Common myeloid progenitor, CD34-positive (primary cell): ENCODE measurements at regions not wholly inside any gene's neighbourhood (a gene's known extent, or its start where the extent isn't known, plus 50 kb on each side); places are given as distances from the start of the nearest gene placed in this dataset.
"Not testable (repeated sequence)": the region's sequence is repeated elsewhere in the genome, so short reads cannot be mapped to it uniquely, and the experiment has no call there.

Experiments used
- CTCF ChIA-PET: fragments of 350-600 bp; sonication (Branson Sonifier 250); formaldehyde crosslinking; loops from one replicate; lab custom pipeline; 2021; ENCODE audit warnings: antibody characterized with exemption; lab: Charles Lee
- POLR2A ChIA-PET: fragments of 350-600 bp; sonication (Branson Sonifier 250); formaldehyde crosslinking; loops from one replicate; lab custom pipeline; 2021; ENCODE audit warnings: antibody characterized with exemption; lab: Charles Lee
- DNase-seq, 3 donors: peaks; one replicate each; pipeline versions ENCODE4 v3.0.0 to v3.0.0-alpha.2; 2013
- H3K27ac ChIP-seq, 2 experiments: 1 replicate in 1 of 2; 2 replicates in 1 of 2; pipeline ENCODE4 v1.7.0; 2013; ENCODE audit warnings: inconsistent platforms in 2 of 2, low read length in 2 of 2, mild to moderate bottlenecking in 2 of 2, low read depth in 1 of 2, moderate library complexity in 1 of 2; ENCODE audit not compliant: severe bottlenecking in 2 of 2, insufficient read depth in 1 of 2, poor library complexity in 1 of 2
- H3K27me3 ChIP-seq, 5 experiments: replicated peaks in 2 of 5; 1 replicate in 3 of 5; 2 replicates in 2 of 5; pipeline versions ENCODE4 v1.6.1 to v1.7.0; 2013; ENCODE audit warnings: low read length in 4 of 5, mild to moderate bottlenecking in 2 of 5, moderate library complexity in 2 of 5, inconsistent platforms in 1 of 5; ENCODE audit not compliant: insufficient read depth in 5 of 5, control insufficient read depth in 4 of 5
- H3K36me3 ChIP-seq, 4 experiments: 1 replicate in 2 of 4; 2 replicates in 2 of 4; pipeline versions ENCODE4 v1.6.1 to v1.7.0; 2013; ENCODE audit warnings: low read length in 3 of 4, control low read depth in 1 of 4, mild to moderate bottlenecking in 1 of 4; ENCODE audit not compliant: control insufficient read depth in 4 of 4, insufficient read depth in 4 of 4
- H3K4me1 ChIP-seq, 4 experiments: 1 replicate in 3 of 4; 2 replicates in 1 of 4; pipeline versions ENCODE4 v1.6.1 to v1.7.1; 2013; ENCODE audit warnings: low read length in 3 of 4, mild to moderate bottlenecking in 3 of 4, control low read depth in 1 of 4, inconsistent platforms in 1 of 4, moderate library complexity in 1 of 4; ENCODE audit not compliant: control insufficient read depth in 4 of 4, insufficient read depth in 4 of 4; ENCODE audit errors: control extremely low read depth in 1 of 4
- H3K4me3 ChIP-seq, 7 experiments: 1 replicate in 4 of 7; 2 replicates in 3 of 7; pipeline versions ENCODE4 v1.5.1 to v1.7.0; 2013; ENCODE audit warnings: mild to moderate bottlenecking in 7 of 7, low read length in 6 of 7, moderate library complexity in 6 of 7, inconsistent platforms in 2 of 7, low read depth in 2 of 7, control low read depth in 1 of 7; ENCODE audit not compliant: insufficient read depth in 4 of 7, control insufficient read depth in 1 of 7; ENCODE audit errors: extremely low read depth in 1 of 7
- H3K9me3 ChIP-seq, 5 experiments: 1 replicate in 4 of 5; 2 replicates in 1 of 5; pipeline versions ENCODE4 v1.6.1 to v1.7.1; 2013; ENCODE audit warnings: low read length in 4 of 5, mild to moderate bottlenecking in 2 of 5, inconsistent platforms in 1 of 5, low read depth in 1 of 5, moderate library complexity in 1 of 5; ENCODE audit not compliant: control insufficient read depth in 4 of 5, insufficient read depth in 2 of 5; ENCODE audit errors: control extremely low read depth in 1 of 5
- WGBS: methylation state at CpG from one replicate; pipeline ENCODE4 v1.1.5; 2013; ENCODE audit not compliant: insufficient coverage; 5-methylcytosine and 5-hydroxymethylcytosine counted together

- ChIA-PET POLR2A (no interaction called here), CTCF (no interaction called here)
- Histone ChIP-seq H3K27me3 (no peaks in the 10 kb centered on the region), H3K36me3 (no peaks in the 10 kb centered on the region), H3K9me3 (peaks cover 0 to 3% (median 0%) of the 10 kb centered on the region in 5 experiments), H3K4me1 (no peaks in the 10 kb centered on the region), H3K4me3 (no peak overlapping the region), H3K27ac (no peak overlapping the region)
- whole genome bisulfite sequencing, result 92% methylated on average over 2 of the region's 4 CpGs
- DNase-seq, result no peak
Measured at GRCh38 chr9:75685062-75685461, 205.4 kb upstream of the PCSK5 start.

- Histone ChIP-seq H3K36me3 (no peaks in the 10 kb centered on the region), H3K27me3 (no peaks in the 10 kb centered on the region), H3K4me1 (no peaks in the 10 kb centered on the region), H3K9me3 (peaks cover 0 to 3% (median 0%) of the 10 kb centered on the region in 5 experiments), H3K27ac (no peak overlapping the region), H3K4me3 (no peak overlapping the region)
- WGBS, result no CpG with 5 or more reads among the region's 2 CpGs
- DNase-seq, result no peak
- CTCF ChIA-PET, result no interaction called here
- POLR2A ChIA-PET, result no interaction called here
Measured at GRCh38 chr9:75687359-75687953, 203.0 kb upstream of the PCSK5 start.

GRCh38 chr9:75690551-75690950 lies 199.9 kb upstream of the PCSK5 start:
- H3K9me3 ChIP-seq, CTCF ChIA-PET, POLR2A ChIA-PET, H3K4me1 ChIP-seq, H3K36me3 ChIP-seq, H3K4me3 ChIP-seq, H3K27me3 ChIP-seq, H3K27ac ChIP-seq, DNase-seq: not testable (repeated sequence)

- Histone ChIP-seq H3K4me1 (no peaks in the 10 kb centered on the region), H3K9me3 (no peaks in the 10 kb centered on the region), H3K27ac (no peak overlapping the region), H3K27me3 (no peaks in the 10 kb centered on the region), H3K4me3 (no peak overlapping the region), H3K36me3 (no peaks in the 10 kb centered on the region)
- ChIA-PET POLR2A (no interaction called here), CTCF (no interaction called here)
- whole genome bisulfite sequencing, result 100% methylated on average over 1 of the region's 1 CpG
- DNase-seq, result no peak
Measured at GRCh38 chr9:75691408-75691807, 199.1 kb upstream of the PCSK5 start.

GRCh38 chr9:75692309-75692708 lies 198.2 kb upstream of the PCSK5 start:
- Histone ChIP-seq H3K27ac (no peak overlapping the region), H3K4me3 (no peak overlapping the region), H3K27me3 (no peaks in the 10 kb centered on the region), H3K4me1 (no peaks in the 10 kb centered on the region), H3K36me3 (no peaks in the 10 kb centered on the region), H3K9me3 (no peaks in the 10 kb centered on the region)
- DNase-seq, result no peak
- CTCF ChIA-PET, result no interaction called here
- WGBS, result 86% methylated on average over 1 of the region's 3 CpGs
- POLR2A ChIA-PET, result no interaction called here

GRCh38 chr9:75695921-75696320 lies 194.6 kb upstream of the PCSK5 start:
- H3K36me3 ChIP-seq, result no peaks in the 10 kb centered on the region
- no peaks in the 10 kb centered on the region for H3K27me3 ChIP-seq
- no CpG with 5 or more reads among the region's 1 CpG for WGBS
- no peaks in the 10 kb centered on the region for H3K9me3 ChIP-seq
- no peaks in the 10 kb centered on the region for H3K4me1 ChIP-seq
- H3K4me3 ChIP-seq, result no peak overlapping the region
- POLR2A ChIA-PET, result no interaction called here
- H3K27ac ChIP-seq, result no peak overlapping the region
- CTCF ChIA-PET, result no interaction called here
- DNase-seq, result no peak

- H3K36me3 ChIP-seq, result no peaks in the 10 kb centered on the region
- DNase-seq, result no peak
- H3K9me3 ChIP-seq, result no peaks in the 10 kb centered on the region
- no peak overlapping the region for H3K4me3 ChIP-seq
- H3K4me1 ChIP-seq, result no peaks in the 10 kb centered on the region
- no peak overlapping the region for H3K27ac ChIP-seq
- ChIA-PET CTCF (no interaction called here), POLR2A (no interaction called here)
- no peaks in the 10 kb centered on the region for H3K27me3 ChIP-seq
Measured at GRCh38 chr9:75699017-75699416, 191.5 kb upstream of the PCSK5 start.
